Tibial artery (tissue), 4 donors: ENCODE measurements at regions not wholly inside any gene's neighbourhood (a gene's known extent, or its start where the extent isn't known, plus 50 kb on each side); places are given as distances from the start of the nearest gene placed in this dataset.

Experiments used
- DNase-seq, 2 donors: peaks; one replicate each; pipeline ENCODE4 v3.0.0-alpha.2; 2019
- H3K27ac ChIP-seq, 2 donors: fragments of 200-600 bp; sonication (generic) in 1 of 2; 1 replicate in 1 of 2; 2 replicates in 1 of 2; pipeline ENCODE4 v1.5.1; 2018 to 2019; ENCODE audit warnings: mild to moderate bottlenecking in 1 of 2
- H3K27me3 ChIP-seq, 2 donors: fragments of 200-600 bp; sonication (generic) in 1 of 2; one replicate each; pipeline versions ENCODE4 v1.5.1 to v1.6.0; 2016 to 2019
- H3K36me3 ChIP-seq, 3 donors: fragments of 200-600 bp; sonication (generic) in 2 of 3; one replicate each; pipeline ENCODE4 v1.5.1; 2016 to 2019; ENCODE audit warnings: mild to moderate bottlenecking in 2 of 3
- H3K4me1 ChIP-seq, 4 donors: fragments of 200-600 bp; sonication (generic) in 2 of 4; 1 replicate in 3 of 4; 2 replicates in 1 of 4; pipeline ENCODE4 v1.5.1; 2016 to 2019
- H3K4me3 ChIP-seq, 2 donors: fragments of 200-600 bp; sonication (generic) in 1 of 2; 1 replicate in 1 of 2; 2 replicates in 1 of 2; pipeline ENCODE4 v1.5.1; 2018 to 2019; ENCODE audit warnings: mild to moderate bottlenecking in 2 of 2
- H3K9me3 ChIP-seq, 3 donors: fragments of 200-600 bp; sonication (generic) in 1 of 3; one replicate each; pipeline ENCODE4 v1.5.1; 2016 to 2019
- CTCF ChIP-seq, 2 experiments: fragments of 200-600 bp in 1 of 2; fragments of 450-650 bp in 1 of 2; IDR thresholded peaks; one replicate each; pipeline ENCODE4 v1.5.1; 2017 to 2019; ENCODE audit warnings: antibody characterized with exemption in 2 of 2, mild to moderate bottlenecking in 1 of 2, moderate library complexity in 1 of 2
- intact Hi-C: fragments of 100-400 bp; cut with DNase I; formaldehyde crosslinking; loops from one replicate; pipeline ENCODE4 v1.15.0; 2023; ENCODE audit warnings: low total_unique reads

- H3K36me3 ChIP-seq: no peaks in the 10 kb centered on the region
- no peak overlapping the region for H3K27ac ChIP-seq
- H3K4me1 ChIP-seq: no peaks in the 10 kb centered on the region
- H3K4me3 ChIP-seq: no peak overlapping the region
- H3K9me3 ChIP-seq: no peaks in the 10 kb centered on the region
- intact Hi-C loops: no loop called here
- no peak for TF ChIP-seq CTCF (IDR thresholded peaks at IDR 0.05)
- DNase-seq: no peak
- H3K27me3 ChIP-seq: peaks cover 0 to 22% of the 10 kb centered on the region in 2 donors
These were observed 72.2 kb upstream of the GJB5 start for GRCh38 chr1:34682452-34683223.

- H3K27ac ChIP-seq: no peak overlapping the region
- intact Hi-C loops: no loop called here
- H3K4me1 ChIP-seq: no peaks in the 10 kb centered on the region
- H3K27me3 ChIP-seq: peaks cover 0 to 32% of the 10 kb centered on the region in 2 donors
- H3K4me3 ChIP-seq: no peak overlapping the region
- no peak for DNase-seq
- no peak for TF ChIP-seq CTCF (IDR thresholded peaks at IDR 0.05)
- no peaks in the 10 kb centered on the region for H3K9me3 ChIP-seq
- no peaks in the 10 kb centered on the region for H3K36me3 ChIP-seq
These were observed 71.2 kb upstream of the GJB5 start for GRCh38 chr1:34683616-34684015.

GRCh38 chr1:34684266-34684665 lies 70.6 kb upstream of the GJB5 start:
- Histone ChIP-seq H3K27ac (no peak overlapping the region), H3K27me3 (peaks cover 0 to 35% of the 10 kb centered on the region in 2 donors), H3K4me1 (no peaks in the 10 kb centered on the region), H3K36me3 (no peaks in the 10 kb centered on the region), H3K9me3 (no peaks in the 10 kb centered on the region), H3K4me3 (no peak overlapping the region)
- TF ChIP-seq CTCF (IDR thresholded peaks at IDR 0.05): no peak
- DNase-seq: no peak
- intact Hi-C loops: no loop called here

- H3K27me3 ChIP-seq: peaks cover 0 to 35% of the 10 kb centered on the region in 2 donors
- H3K27ac ChIP-seq: no peak overlapping the region
- intact Hi-C loops: no loop called here
- H3K9me3 ChIP-seq: no peaks in the 10 kb centered on the region
- no peaks in the 10 kb centered on the region for H3K36me3 ChIP-seq
- H3K4me1 ChIP-seq: no peaks in the 10 kb centered on the region
- no peak overlapping the region for H3K4me3 ChIP-seq
- DNase-seq: no peak
- no peak for TF ChIP-seq CTCF (IDR thresholded peaks at IDR 0.05)
These were observed 69.6 kb upstream of the GJB5 start for GRCh38 chr1:34685225-34685624.

- no peak for TF ChIP-seq CTCF (IDR thresholded peaks at IDR 0.05)
- Histone ChIP-seq H3K36me3 (no peaks in the 10 kb centered on the region), H3K27me3 (peaks cover 0 to 35% of the 10 kb centered on the region in 2 donors), H3K9me3 (no peaks in the 10 kb centered on the region), H3K27ac (no peak overlapping the region), H3K4me3 (no peak overlapping the region), H3K4me1 (no peaks in the 10 kb centered on the region)
- intact Hi-C loops: no loop called here
- DNase-seq: no peak
These were observed 68.3 kb upstream of the GJB5 start for GRCh38 chr1:34686531-34686930.
